Stimulated activated CD4-positive, alpha-beta T cell treated with anti-CD3 and anti-CD28 coated beads, Interleukin-1b, Interleukin-23, amount 100 ng/mL, for 48 hours (primary cell): ENCODE measurements at regions not wholly inside any gene's neighbourhood (a gene's known extent, or its start where the extent isn't known, plus 50 kb on each side); places are given as distances from the start of the nearest gene placed in this dataset.
"Not testable (repeated sequence)": the region's sequence is repeated elsewhere in the genome, so short reads cannot be mapped to it uniquely, and the experiment has no call there.

ENCODE experiments used
- DNase-seq: peaks from one replicate; pipeline ENCODE4 v3.0.0-alpha.2; 2020

- no peak for DNase-seq
These were observed 67.2 kb downstream of the BUB3 start for GRCh38 chr10:123221418-123221817.

- DNase-seq = no peak
These were observed 68.6 kb downstream of the BUB3 start for GRCh38 chr10:123222832-123223231.

GRCh38 chr10:123227706-123228105, 73.5 kb downstream of the BUB3 start:
- DNase-seq = no peak

- no peak for DNase-seq
These were observed 75.9 kb downstream of the BUB3 start for GRCh38 chr10:123229927-123230630.

- not testable (repeated sequence) for DNase-seq
These were observed 78.7 kb downstream of the BUB3 start for GRCh38 chr10:123232879-123233278.

GRCh38 chr10:123235014-123235413, 80.8 kb downstream of the BUB3 start:
- DNase-seq = not testable (repeated sequence)

GRCh38 chr10:123236126-123236525, 81.9 kb downstream of the BUB3 start:
- DNase-seq = no peak

GRCh38 chr10:123240250-123240649, 86.0 kb downstream of the BUB3 start:
- DNase-seq = no peak

- no peak for DNase-seq
These were observed 86.6 kb downstream of the BUB3 start for GRCh38 chr10:123240776-123241175.

- peak; percentile 19 for DNase-seq
These were observed 87.4 kb downstream of the BUB3 start for GRCh38 chr10:123241391-123242141.

GRCh38 chr10:123244747-123245146, 90.5 kb downstream of the BUB3 start:
- no peak for DNase-seq

- no peak for DNase-seq
These were observed 91.1 kb downstream of the BUB3 start for GRCh38 chr10:123245264-123245663.

GRCh38 chr10:123249894-123250293, 95.7 kb downstream of the BUB3 start:
- no peak for DNase-seq

GRCh38 chr10:123250640-123251039, 96.4 kb downstream of the BUB3 start:
- DNase-seq = no peak

GRCh38 chr10:123252779-123253178, 98.6 kb downstream of the BUB3 start:
- DNase-seq = no peak

- not testable (repeated sequence) for DNase-seq
These were observed 100.1 kb downstream of the BUB3 start for GRCh38 chr10:123254343-123254742.

- DNase-seq = no peak
These were observed 103.8 kb downstream of the BUB3 start for GRCh38 chr10:123257904-123258456.

- no peak for DNase-seq
These were observed 104.9 kb downstream of the BUB3 start for GRCh38 chr10:123259081-123259480.

- no peak for DNase-seq
These were observed 105.6 kb downstream of the BUB3 start for GRCh38 chr10:123259791-123260190.

GRCh38 chr10:123262456-123262855, 108.3 kb downstream of the BUB3 start:
- no peak for DNase-seq

- DNase-seq = no peak
These were observed 112.8 kb downstream of the BUB3 start for GRCh38 chr10:123266971-123267370.

GRCh38 chr10:123269017-123269552, 114.9 kb downstream of the BUB3 start:
- no peak for DNase-seq

- no peak for DNase-seq
These were observed 115.5 kb downstream of the BUB3 start for GRCh38 chr10:123269675-123270074.

- no peak for DNase-seq
These were observed 116.0 kb downstream of the BUB3 start for GRCh38 chr10:123270221-123270620.
